ENCODE measurements at regions not wholly inside any gene's neighbourhood (a gene's known extent, or its start where the extent isn't known, plus 50 kb on each side); places are given as distances from the start of the nearest gene placed in this dataset.
"Not testable (repeated sequence)": the region's sequence is repeated elsewhere in the genome, so short reads cannot be mapped to it uniquely, and the experiment has no call there.

DNA sequence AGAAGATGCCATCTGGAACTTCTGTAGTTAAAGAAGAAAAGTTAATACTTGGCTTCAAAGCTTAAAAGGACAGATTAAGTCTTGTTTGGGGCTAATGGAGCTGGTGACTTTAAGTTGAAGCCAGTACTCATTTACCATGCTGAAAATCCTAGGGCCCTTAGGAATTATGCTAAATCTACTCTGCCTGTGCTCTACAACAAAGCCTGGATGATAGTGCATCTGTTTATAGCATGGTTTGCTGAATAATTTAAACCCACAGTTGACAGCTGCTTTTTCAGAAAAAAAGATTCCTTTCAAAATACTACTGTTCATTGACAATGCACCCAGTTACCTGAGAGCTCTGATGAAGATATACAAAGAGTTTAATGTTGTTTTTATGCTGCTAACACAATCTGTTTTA, 393.5 kb downstream of the MAT2B start:
- Mint-ChIP-seq H3K4me1 (peaks cover 8 to 9% of the 10 kb centered on the region in 2 donors), H3K27ac (peak overlapping the region in 1 of 2 donors; percentile 37), H3K9me3 (peaks cover 0 to 2% of the 10 kb centered on the region in 2 donors), H3K27me3 (ENCODE audit: low read depth in 2 of 2) (no peaks in the 10 kb centered on the region), H3K4me3 (no peak overlapping the region), H3K36me3 (no peaks in the 10 kb centered on the region)
- Histone ChIP-seq H3K4me1 (ENCODE audit: control insufficient read depth, insufficient read depth, low read length) (no peaks in the 10 kb centered on the region), H3K4me3 (ENCODE audit: low read length) (no peak overlapping the region), H3K27ac (ENCODE audit: low read length) (no peak overlapping the region), H3K9me3 (ENCODE audit: control insufficient read depth, insufficient read depth, low read length) (no peaks in the 10 kb centered on the region), H3K36me3 (ENCODE audit: control insufficient read depth, insufficient read depth, low read length) (no peaks in the 10 kb centered on the region), H3K27me3 (ENCODE audit: control insufficient read depth, insufficient read depth, low read length) (no peaks in the 10 kb centered on the region)
- TF ChIP-seq, protein P1, sequence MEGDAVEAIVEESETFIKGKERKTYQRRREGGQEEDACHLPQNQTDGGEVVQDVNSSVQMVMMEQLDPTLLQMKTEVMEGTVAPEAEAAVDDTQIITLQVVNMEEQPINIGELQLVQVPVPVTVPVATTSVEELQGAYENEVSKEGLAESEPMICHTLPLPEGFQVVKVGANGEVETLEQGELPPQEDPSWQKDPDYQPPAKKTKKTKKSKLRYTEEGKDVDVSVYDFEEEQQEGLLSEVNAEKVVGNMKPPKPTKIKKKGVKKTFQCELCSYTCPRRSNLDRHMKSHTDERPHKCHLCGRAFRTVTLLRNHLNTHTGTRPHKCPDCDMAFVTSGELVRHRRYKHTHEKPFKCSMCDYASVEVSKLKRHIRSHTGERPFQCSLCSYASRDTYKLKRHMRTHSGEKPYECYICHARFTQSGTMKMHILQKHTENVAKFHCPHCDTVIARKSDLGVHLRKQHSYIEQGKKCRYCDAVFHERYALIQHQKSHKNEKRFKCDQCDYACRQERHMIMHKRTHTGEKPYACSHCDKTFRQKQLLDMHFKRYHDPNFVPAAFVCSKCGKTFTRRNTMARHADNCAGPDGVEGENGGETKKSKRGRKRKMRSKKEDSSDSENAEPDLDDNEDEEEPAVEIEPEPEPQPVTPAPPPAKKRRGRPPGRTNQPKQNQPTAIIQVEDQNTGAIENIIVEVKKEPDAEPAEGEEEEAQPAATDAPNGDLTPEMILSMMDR (IDR thresholded peaks at IDR 0.05): no peak
- no peak for ATAC-seq
- no peak for DNase-seq
- intact Hi-C loops (cut with micrococcal nuclease): no loop called here

- Mint-ChIP-seq H3K4me1 (peaks cover 16 to 29% of the 10 kb centered on the region in 2 donors), H3K27ac (peak overlapping the region; percentile 6 to 17)
- H3K4me3 ChIP-seq (ENCODE audit: low read length); H3K27me3 ChIP-seq (ENCODE audit: control insufficient read depth, insufficient read depth, low read length); H3K9me3 Mint-ChIP-seq; H3K36me3 ChIP-seq (ENCODE audit: control insufficient read depth, insufficient read depth, low read length); ATAC-seq; H3K36me3 Mint-ChIP-seq; H3K4me3 Mint-ChIP-seq; intact Hi-C loops (cut with micrococcal nuclease); DNase-seq; H3K4me1 ChIP-seq (ENCODE audit: control insufficient read depth, insufficient read depth, low read length); H3K27me3 Mint-ChIP-seq (ENCODE audit: low read depth in 2 of 2); H3K9me3 ChIP-seq (ENCODE audit: control insufficient read depth, insufficient read depth, low read length): not testable (repeated sequence)
- peak overlapping the region; percentile 34 for H3K27ac ChIP-seq (ENCODE audit: low read length)
- 0% methylated on average over 1 of the region's 1 CpG for WGBS (ENCODE audit: insufficient coverage)
These were observed 402.4 kb downstream of the MAT2B start for GRCh38 chr5:163907783-163908182.

GRCh38 chr5:163908253-163908652, 402.8 kb downstream of the MAT2B start:
- peaks cover 3% of the 10 kb centered on the region for H3K4me1 ChIP-seq (ENCODE audit: control insufficient read depth, insufficient read depth, low read length)
- Mint-ChIP-seq H3K27ac (peak overlapping the region; percentile 6 to 17), H3K27me3 (ENCODE audit: low read depth in 2 of 2) (no peaks in the 10 kb centered on the region), H3K4me3 (no peak overlapping the region), H3K36me3 (no peaks in the 10 kb centered on the region), H3K9me3 (no peaks in the 10 kb centered on the region), H3K4me1 (peaks cover 19 to 30% of the 10 kb centered on the region in 2 donors)
- ATAC-seq (no peak), DNase-seq (no peak)
- no peaks in the 10 kb centered on the region for H3K36me3 ChIP-seq (ENCODE audit: control insufficient read depth, insufficient read depth, low read length)
- H3K27ac ChIP-seq (ENCODE audit: low read length): peak overlapping the region; percentile 34
- H3K4me3 ChIP-seq (ENCODE audit: low read length): no peak overlapping the region
- 47% methylated on average over 3 of the region's 3 CpGs for WGBS (ENCODE audit: insufficient coverage)
- intact Hi-C loops (cut with micrococcal nuclease): no loop called here
- TF ChIP-seq, protein P1 (IDR thresholded peaks at IDR 0.05): no peak
- no peaks in the 10 kb centered on the region for H3K27me3 ChIP-seq (ENCODE audit: control insufficient read depth, insufficient read depth, low read length)
- H3K9me3 ChIP-seq (ENCODE audit: control insufficient read depth, insufficient read depth, low read length): no peaks in the 10 kb centered on the region

DNA sequence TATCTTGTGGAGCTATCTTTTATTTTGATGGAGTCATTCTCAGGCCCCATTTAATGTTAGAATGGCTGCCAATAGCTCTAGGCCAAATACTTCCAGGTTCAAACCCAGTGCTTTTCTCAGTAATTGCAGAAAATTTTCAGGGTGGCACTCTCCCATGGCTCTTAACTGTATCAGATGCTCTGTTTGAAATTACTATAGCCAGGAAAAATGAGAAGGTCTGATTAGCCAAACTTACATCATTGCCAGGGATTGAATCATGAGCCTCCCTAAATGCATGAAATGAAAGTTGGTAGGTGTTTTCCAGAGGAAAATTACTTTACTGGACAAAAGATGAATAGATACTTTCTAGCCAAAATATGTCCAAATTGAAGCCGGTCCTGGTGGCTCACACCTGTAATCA, 404.8 kb downstream of the MAT2B start:
- Mint-ChIP-seq H3K4me1 (peaks cover 29 to 47% of the 10 kb centered on the region in 2 donors), H3K9me3 (no peaks in the 10 kb centered on the region), H3K27me3 (ENCODE audit: low read depth in 2 of 2) (no peaks in the 10 kb centered on the region), H3K36me3 (no peaks in the 10 kb centered on the region), H3K27ac (no peak overlapping the region), H3K4me3 (no peak overlapping the region)
- ATAC-seq (no peak), DNase-seq (no peak)
- no peaks in the 10 kb centered on the region for H3K9me3 ChIP-seq (ENCODE audit: control insufficient read depth, insufficient read depth, low read length)
- TF ChIP-seq, protein P1 (IDR thresholded peaks at IDR 0.05): no peak
- H3K36me3 ChIP-seq (ENCODE audit: control insufficient read depth, insufficient read depth, low read length): no peaks in the 10 kb centered on the region
- H3K27ac ChIP-seq (ENCODE audit: low read length): no peak overlapping the region
- peaks cover 9% of the 10 kb centered on the region for H3K4me1 ChIP-seq (ENCODE audit: control insufficient read depth, insufficient read depth, low read length)
- intact Hi-C loops (cut with micrococcal nuclease): no loop called here
- WGBS (ENCODE audit: insufficient coverage): 93% methylated on average over 1 of the region's 1 CpG
- no peak overlapping the region for H3K4me3 ChIP-seq (ENCODE audit: low read length)
- no peaks in the 10 kb centered on the region for H3K27me3 ChIP-seq (ENCODE audit: control insufficient read depth, insufficient read depth, low read length)

All from natural killer cell (primary cell).